ENCODE measurements at regions not wholly inside any gene's neighbourhood (a gene's known extent, or its start where the extent isn't known, plus 50 kb on each side); places are given as distances from the start of the nearest gene placed in this dataset.

GRCh38 chr6:122285292-122285913 lies 114.0 kb upstream of the HSF2 start:
- Histone ChIP-seq H3K27ac (ENCODE audit: low read depth, low read length) (no peak overlapping the region), H3K36me3 (ENCODE audit: control insufficient read depth, insufficient read depth, low read length) (no peaks in the 10 kb centered on the region), H3K27me3 (ENCODE audit: control insufficient read depth, insufficient read depth, low read length) (no peaks in the 10 kb centered on the region), H3K9me3 (ENCODE audit: control insufficient read depth, insufficient read depth, low read length) (no peaks in the 10 kb centered on the region), H3K4me1 (ENCODE audit: control insufficient read depth, insufficient read depth, low read length) (no peaks in the 10 kb centered on the region), H3K4me3 (ENCODE audit: low read depth, low read length) (no peak overlapping the region)
- no peak for DNase-seq (ENCODE audit: low read depth in 4 of 6, low spot score in 6 of 6)
- 50% methylated on average over 1 of the region's 4 CpGs for WGBS (ENCODE audit: insufficient coverage)

- Histone ChIP-seq H3K27me3 (ENCODE audit: control insufficient read depth, insufficient read depth, low read length) (no peaks in the 10 kb centered on the region), H3K4me3 (ENCODE audit: low read depth, low read length) (no peak overlapping the region), H3K4me1 (ENCODE audit: control insufficient read depth, insufficient read depth, low read length) (no peaks in the 10 kb centered on the region), H3K36me3 (ENCODE audit: control insufficient read depth, insufficient read depth, low read length) (no peaks in the 10 kb centered on the region), H3K27ac (ENCODE audit: low read depth, low read length) (no peak overlapping the region), H3K9me3 (ENCODE audit: control insufficient read depth, insufficient read depth, low read length) (no peaks in the 10 kb centered on the region)
- no peak for DNase-seq (ENCODE audit: low read depth in 4 of 6, low spot score in 6 of 6)
Observed at GRCh38 chr6:122286512-122286911, 112.9 kb upstream of the HSF2 start.

GRCh38 chr6:122289762-122290539 lies 109.5 kb upstream of the HSF2 start:
- no peaks in the 10 kb centered on the region for H3K36me3 ChIP-seq (ENCODE audit: control insufficient read depth, insufficient read depth, low read length)
- H3K9me3 ChIP-seq (ENCODE audit: control insufficient read depth, insufficient read depth, low read length): no peaks in the 10 kb centered on the region
- WGBS (ENCODE audit: insufficient coverage): 67% methylated on average over 1 of the region's 4 CpGs
- H3K4me3 ChIP-seq (ENCODE audit: low read depth, low read length): no peak overlapping the region
- DNase-seq (ENCODE audit: low read depth in 4 of 6, low spot score in 6 of 6): peak; percentile 40 to 89 (median 45)
- no peak overlapping the region for H3K27ac ChIP-seq (ENCODE audit: low read depth, low read length)
- H3K27me3 ChIP-seq (ENCODE audit: control insufficient read depth, insufficient read depth, low read length): no peaks in the 10 kb centered on the region
- no peaks in the 10 kb centered on the region for H3K4me1 ChIP-seq (ENCODE audit: control insufficient read depth, insufficient read depth, low read length)

GRCh38 chr6:122297010-122297409 lies 102.4 kb upstream of the HSF2 start:
- Histone ChIP-seq H3K27ac (ENCODE audit: low read depth, low read length) (no peak overlapping the region), H3K9me3 (ENCODE audit: control insufficient read depth, insufficient read depth, low read length) (no peaks in the 10 kb centered on the region), H3K36me3 (ENCODE audit: control insufficient read depth, insufficient read depth, low read length) (no peaks in the 10 kb centered on the region), H3K27me3 (ENCODE audit: control insufficient read depth, insufficient read depth, low read length) (no peaks in the 10 kb centered on the region), H3K4me3 (ENCODE audit: low read depth, low read length) (no peak overlapping the region), H3K4me1 (ENCODE audit: control insufficient read depth, insufficient read depth, low read length) (no peaks in the 10 kb centered on the region)
- no peak for DNase-seq (ENCODE audit: low read depth in 4 of 6, low spot score in 6 of 6)
- WGBS (ENCODE audit: insufficient coverage): no CpG with 5 or more reads among the region's 2 CpGs

GRCh38 chr6:122302067-122302466 lies 97.4 kb upstream of the HSF2 start:
- WGBS (ENCODE audit: insufficient coverage): no CpG with 5 or more reads among the region's 2 CpGs
- H3K27ac ChIP-seq (ENCODE audit: low read depth, low read length): no peak overlapping the region
- H3K27me3 ChIP-seq (ENCODE audit: control insufficient read depth, insufficient read depth, low read length): no peaks in the 10 kb centered on the region
- DNase-seq (ENCODE audit: low read depth in 4 of 6, low spot score in 6 of 6): no peak
- no peaks in the 10 kb centered on the region for H3K36me3 ChIP-seq (ENCODE audit: control insufficient read depth, insufficient read depth, low read length)
- H3K4me3 ChIP-seq (ENCODE audit: low read depth, low read length): no peak overlapping the region
- H3K9me3 ChIP-seq (ENCODE audit: control insufficient read depth, insufficient read depth, low read length): no peaks in the 10 kb centered on the region
- H3K4me1 ChIP-seq (ENCODE audit: control insufficient read depth, insufficient read depth, low read length): no peaks in the 10 kb centered on the region

GRCh38 chr6:122307577-122307976 lies 91.9 kb upstream of the HSF2 start:
- Histone ChIP-seq H3K27me3 (ENCODE audit: control insufficient read depth, insufficient read depth, low read length) (no peaks in the 10 kb centered on the region), H3K36me3 (ENCODE audit: control insufficient read depth, insufficient read depth, low read length) (no peaks in the 10 kb centered on the region), H3K9me3 (ENCODE audit: control insufficient read depth, insufficient read depth, low read length) (no peaks in the 10 kb centered on the region), H3K4me1 (ENCODE audit: control insufficient read depth, insufficient read depth, low read length) (no peaks in the 10 kb centered on the region), H3K4me3 (ENCODE audit: low read depth, low read length) (no peak overlapping the region), H3K27ac (ENCODE audit: low read depth, low read length) (no peak overlapping the region)
- 93% methylated on average over 3 of the region's 3 CpGs for WGBS (ENCODE audit: insufficient coverage)
- DNase-seq (ENCODE audit: low read depth in 4 of 6, low spot score in 6 of 6): no peak

GRCh38 chr6:122308074-122308473 lies 91.4 kb upstream of the HSF2 start:
- H3K27me3 ChIP-seq (ENCODE audit: control insufficient read depth, insufficient read depth, low read length): no peaks in the 10 kb centered on the region
- H3K4me1 ChIP-seq (ENCODE audit: control insufficient read depth, insufficient read depth, low read length): no peaks in the 10 kb centered on the region
- H3K9me3 ChIP-seq (ENCODE audit: control insufficient read depth, insufficient read depth, low read length): no peaks in the 10 kb centered on the region
- no peaks in the 10 kb centered on the region for H3K36me3 ChIP-seq (ENCODE audit: control insufficient read depth, insufficient read depth, low read length)
- DNase-seq (ENCODE audit: low read depth in 4 of 6, low spot score in 6 of 6): no peak
- no peak overlapping the region for H3K4me3 ChIP-seq (ENCODE audit: low read depth, low read length)
- WGBS (ENCODE audit: insufficient coverage): 70% methylated on average over 2 of the region's 4 CpGs
- H3K27ac ChIP-seq (ENCODE audit: low read depth, low read length): no peak overlapping the region

GRCh38 chr6:122315842-122316241 lies 83.6 kb upstream of the HSF2 start:
- Histone ChIP-seq H3K36me3 (ENCODE audit: control insufficient read depth, insufficient read depth, low read length) (no peaks in the 10 kb centered on the region), H3K27ac (ENCODE audit: low read depth, low read length) (no peak overlapping the region), H3K4me3 (ENCODE audit: low read depth, low read length) (no peak overlapping the region), H3K9me3 (ENCODE audit: control insufficient read depth, insufficient read depth, low read length) (no peaks in the 10 kb centered on the region), H3K4me1 (ENCODE audit: control insufficient read depth, insufficient read depth, low read length) (no peaks in the 10 kb centered on the region), H3K27me3 (ENCODE audit: control insufficient read depth, insufficient read depth, low read length) (no peaks in the 10 kb centered on the region)
- no peak for DNase-seq (ENCODE audit: low read depth in 4 of 6, low spot score in 6 of 6)
- WGBS (ENCODE audit: insufficient coverage): no CpG with 5 or more reads among the region's 1 CpG

GRCh38 chr6:122322824-122323223 lies 76.6 kb upstream of the HSF2 start:
- peak in 1 of 6 donors; percentile 37 for DNase-seq (ENCODE audit: low read depth in 4 of 6, low spot score in 6 of 6)
- Histone ChIP-seq H3K4me3 (ENCODE audit: low read depth, low read length) (no peak overlapping the region), H3K27me3 (ENCODE audit: control insufficient read depth, insufficient read depth, low read length) (no peaks in the 10 kb centered on the region), H3K27ac (ENCODE audit: low read depth, low read length) (no peak overlapping the region), H3K36me3 (ENCODE audit: control insufficient read depth, insufficient read depth, low read length) (no peaks in the 10 kb centered on the region), H3K4me1 (ENCODE audit: control insufficient read depth, insufficient read depth, low read length) (no peaks in the 10 kb centered on the region), H3K9me3 (ENCODE audit: control insufficient read depth, insufficient read depth, low read length) (no peaks in the 10 kb centered on the region)
- no CpG with 5 or more reads among the region's 3 CpGs for WGBS (ENCODE audit: insufficient coverage)

GRCh38 chr6:122323361-122323760 lies 76.1 kb upstream of the HSF2 start:
- Histone ChIP-seq H3K4me1 (ENCODE audit: control insufficient read depth, insufficient read depth, low read length) (no peaks in the 10 kb centered on the region), H3K4me3 (ENCODE audit: low read depth, low read length) (no peak overlapping the region), H3K36me3 (ENCODE audit: control insufficient read depth, insufficient read depth, low read length) (no peaks in the 10 kb centered on the region), H3K27ac (ENCODE audit: low read depth, low read length) (no peak overlapping the region), H3K9me3 (ENCODE audit: control insufficient read depth, insufficient read depth, low read length) (no peaks in the 10 kb centered on the region), H3K27me3 (ENCODE audit: control insufficient read depth, insufficient read depth, low read length) (no peaks in the 10 kb centered on the region)
- WGBS (ENCODE audit: insufficient coverage): 67% methylated on average over 2 of the region's 2 CpGs
- no peak for DNase-seq (ENCODE audit: low read depth in 4 of 6, low spot score in 6 of 6)

Measured in spinal cord (tissue), 9 donors.